Urinary bladder (tissue), 3 donors: ENCODE measurements at regions not wholly inside any gene's neighbourhood (a gene's known extent, or its start where the extent isn't known, plus 50 kb on each side); places are given as distances from the start of the nearest gene placed in this dataset.
"Not testable (repeated sequence)": the region's sequence is repeated elsewhere in the genome, so short reads cannot be mapped to it uniquely, and the experiment has no call there.

Experiments
- DNase-seq: peaks from one replicate; pipeline ENCODE4 v3.0.0-alpha.2; 2015; ENCODE audit errors: extremely low spot score
- H3K27ac ChIP-seq: one replicate; pipeline ENCODE4 v1.5.1; 2013; ENCODE audit warnings: low read depth, mild to moderate bottlenecking, moderate library complexity
- H3K36me3 ChIP-seq: one replicate; pipeline ENCODE4 v1.6.1; 2013; ENCODE audit warnings: mild to moderate bottlenecking, moderate library complexity; ENCODE audit not compliant: insufficient read depth
- H3K4me1 ChIP-seq: one replicate; pipeline ENCODE4 v1.6.1; 2013; ENCODE audit warnings: mild to moderate bottlenecking, moderate library complexity; ENCODE audit not compliant: insufficient read depth
- H3K4me3 ChIP-seq: one replicate; pipeline ENCODE4 v1.5.1; 2013; ENCODE audit warnings: low read depth, low read length
- WGBS: extraction: QIAGEN DNeasy Blood & Tissue Kit; methylation state at CpG from one replicate; pipeline ENCODE4 v1.1.7; 2013; 5-methylcytosine and 5-hydroxymethylcytosine counted together
- donor health status: healthy with polysubstance abuse.
- donor health status: healthy.

GRCh38 chr3:8345398-8345797 lies 156.2 kb upstream of the LMCD1 start:
- no peak for DNase-seq
- no peak overlapping the region for H3K27ac ChIP-seq
- no peak overlapping the region for H3K4me3 ChIP-seq
- no peaks in the 10 kb centered on the region for H3K36me3 ChIP-seq
- H3K4me1 ChIP-seq = no peaks in the 10 kb centered on the region

DNA sequence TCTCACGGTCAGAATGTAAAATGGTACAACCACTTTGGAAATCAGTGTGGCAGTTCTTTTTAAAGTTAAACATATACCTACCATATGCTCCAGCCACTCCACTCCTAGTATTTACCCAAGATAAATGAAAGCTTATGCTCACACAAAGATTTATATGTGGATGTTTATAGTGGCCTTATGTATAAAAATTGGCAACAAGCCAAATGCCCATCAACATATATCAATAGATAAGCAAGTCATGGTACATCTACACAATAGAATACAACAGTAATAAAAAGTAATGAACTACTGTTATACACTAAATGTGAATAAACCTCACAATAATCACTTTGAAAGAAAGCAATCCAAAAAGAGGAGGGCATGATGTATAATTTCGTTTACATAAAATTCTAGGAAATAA lies 153.5 kb upstream of the LMCD1 start:
- DNase-seq = no peak
- Histone ChIP-seq H3K36me3 (no peaks in the 10 kb centered on the region), H3K27ac (no peak overlapping the region), H3K4me3 (no peak overlapping the region), H3K4me1 (no peaks in the 10 kb centered on the region)
- WGBS = 85% methylated on average over 2 of the region's 2 CpGs

- WGBS = 95% methylated on average over 2 of the region's 2 CpGs
- Histone ChIP-seq H3K36me3 (no peaks in the 10 kb centered on the region), H3K4me1 (no peaks in the 10 kb centered on the region), H3K4me3 (no peak overlapping the region), H3K27ac (no peak overlapping the region)
- no peak for DNase-seq
These were observed 149.1 kb upstream of the LMCD1 start for GRCh38 chr3:8352475-8352874.

GRCh38 chr3:8353364-8353763 lies 148.3 kb upstream of the LMCD1 start:
- no peak for DNase-seq
- WGBS = 98% methylated on average over 2 of the region's 2 CpGs
- Histone ChIP-seq H3K4me1 (no peaks in the 10 kb centered on the region), H3K27ac (no peak overlapping the region), H3K36me3 (no peaks in the 10 kb centered on the region), H3K4me3 (no peak overlapping the region)

DNA sequence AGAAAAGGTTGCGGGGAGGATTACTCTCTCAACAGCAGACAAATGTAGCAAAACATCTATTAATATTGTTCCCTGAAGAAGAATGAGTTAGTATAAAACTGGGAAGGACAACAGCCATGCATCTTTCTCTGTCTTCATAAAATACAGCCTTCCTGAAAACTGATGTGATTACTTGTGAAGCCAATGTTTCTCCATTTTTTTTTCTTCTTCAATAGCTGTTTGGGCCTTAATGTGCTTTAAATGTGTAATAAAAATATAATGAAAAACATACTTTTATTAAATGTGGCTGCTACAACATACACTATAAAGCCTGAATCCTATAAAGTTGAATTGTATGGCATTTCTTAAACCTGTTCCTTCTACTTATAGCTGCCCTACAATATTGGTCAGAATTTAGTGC lies 146.3 kb upstream of the LMCD1 start:
- Histone ChIP-seq H3K4me3 (no peak overlapping the region), H3K4me1 (no peaks in the 10 kb centered on the region), H3K36me3 (no peaks in the 10 kb centered on the region), H3K27ac (no peak overlapping the region)
- WGBS = 99% methylated on average over 1 of the region's 1 CpG
- DNase-seq = no peak

GRCh38 chr3:8356066-8356465 lies 145.6 kb upstream of the LMCD1 start:
- not testable (repeated sequence) for DNase-seq, H3K36me3 ChIP-seq, H3K4me3 ChIP-seq, H3K4me1 ChIP-seq, H3K27ac ChIP-seq

DNA sequence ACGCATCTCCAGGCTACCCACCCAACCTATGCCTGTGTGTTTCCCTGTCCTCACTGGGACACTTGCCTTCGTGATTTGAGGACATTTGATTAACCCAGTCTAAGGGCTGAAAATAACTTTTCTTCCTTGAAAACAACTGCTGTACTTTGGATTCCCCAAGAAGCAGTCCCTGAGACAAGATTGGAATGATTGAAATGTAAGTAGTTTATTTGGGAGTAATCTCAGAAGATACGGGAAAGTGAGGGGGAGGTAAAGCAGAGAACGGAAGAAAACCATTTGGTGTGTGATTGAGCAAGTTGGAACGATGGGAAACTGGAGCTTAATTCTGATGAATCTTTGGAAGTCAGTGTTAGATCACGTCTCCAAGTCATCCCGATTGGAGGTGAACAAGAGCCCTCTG lies 143.8 kb upstream of the LMCD1 start:
- H3K4me3 ChIP-seq = no peak overlapping the region
- 50% methylated on average over 7 of the region's 7 CpGs for WGBS
- DNase-seq = no peak
- H3K36me3 ChIP-seq = no peaks in the 10 kb centered on the region
- H3K27ac ChIP-seq = no peak overlapping the region
- no peaks in the 10 kb centered on the region for H3K4me1 ChIP-seq

- WGBS = 94% methylated on average over 1 of the region's 1 CpG
- no peak overlapping the region for H3K4me3 ChIP-seq
- no peaks in the 10 kb centered on the region for H3K36me3 ChIP-seq
- H3K4me1 ChIP-seq = no peaks in the 10 kb centered on the region
- no peak for DNase-seq
- H3K27ac ChIP-seq = no peak overlapping the region
These were observed 142.5 kb upstream of the LMCD1 start for GRCh38 chr3:8359133-8359532.

GRCh38 chr3:8363200-8363599 lies 138.4 kb upstream of the LMCD1 start:
- Histone ChIP-seq H3K4me1 (no peaks in the 10 kb centered on the region), H3K4me3 (no peak overlapping the region), H3K27ac (no peak overlapping the region), H3K36me3 (no peaks in the 10 kb centered on the region)
- DNase-seq = no peak
- WGBS = 95% methylated on average over 1 of the region's 1 CpG

DNA sequence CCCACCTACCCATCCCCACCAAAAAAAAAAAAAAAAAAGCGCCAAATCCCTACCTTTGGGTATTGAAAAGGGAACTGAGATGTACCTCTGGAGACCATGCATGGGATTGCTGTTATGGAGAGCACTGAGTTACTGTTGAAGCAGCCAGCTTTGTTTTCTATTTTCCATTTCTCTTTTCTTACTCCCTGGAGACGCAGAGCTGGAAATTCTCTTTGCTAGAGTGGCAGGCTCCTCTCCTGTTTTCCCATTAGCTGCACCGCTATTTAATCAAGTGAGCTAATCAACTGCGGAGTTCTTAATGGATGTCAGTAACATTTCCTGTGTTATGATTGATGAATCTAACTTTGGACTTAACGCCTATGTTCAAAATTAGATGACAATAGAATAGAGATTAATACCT lies 136.1 kb upstream of the LMCD1 start:
- no peak for DNase-seq
- no peak overlapping the region for H3K27ac ChIP-seq
- no peaks in the 10 kb centered on the region for H3K36me3 ChIP-seq
- H3K4me1 ChIP-seq = no peaks in the 10 kb centered on the region
- no peak overlapping the region for H3K4me3 ChIP-seq
- WGBS = 81% methylated on average over 5 of the region's 5 CpGs

- Histone ChIP-seq H3K27ac (no peak overlapping the region), H3K4me1 (no peaks in the 10 kb centered on the region), H3K4me3 (no peak overlapping the region), H3K36me3 (no peaks in the 10 kb centered on the region)
- no peak for DNase-seq
- 81% methylated on average over 1 of the region's 1 CpG for WGBS
These were observed 135.3 kb upstream of the LMCD1 start for GRCh38 chr3:8366219-8366810.

- no peak for DNase-seq
These were observed 133.0 kb upstream of the LMCD1 start for GRCh38 chr3:8368598-8368997.

GRCh38 chr3:8369638-8370037 lies 132.0 kb upstream of the LMCD1 start:
- DNase-seq = no peak
- WGBS = 84% methylated on average over 1 of the region's 1 CpG
- Histone ChIP-seq H3K4me3 (no peak overlapping the region), H3K36me3 (no peaks in the 10 kb centered on the region), H3K27ac (no peak overlapping the region), H3K4me1 (no peaks in the 10 kb centered on the region)

More at GRCh38 chr3:8368598-8368997, 133.0 kb upstream of the LMCD1 start:
- WGBS = 89% methylated on average over 5 of the region's 5 CpGs
- no peak overlapping the region for H3K4me3 ChIP-seq
- no peaks in the 10 kb centered on the region for H3K36me3 ChIP-seq
- no peak overlapping the region for H3K27ac ChIP-seq
- no peaks in the 10 kb centered on the region for H3K4me1 ChIP-seq

- 45% methylated on average over 2 of the region's 2 CpGs for WGBS
- no peaks in the 10 kb centered on the region for H3K4me1 ChIP-seq
- no peaks in the 10 kb centered on the region for H3K36me3 ChIP-seq
- DNase-seq = no peak
- H3K4me3 ChIP-seq = no peak overlapping the region
- no peak overlapping the region for H3K27ac ChIP-seq
These were observed 130.5 kb upstream of the LMCD1 start for GRCh38 chr3:8371085-8371551.

- Histone ChIP-seq H3K4me3 (no peak overlapping the region), H3K36me3 (no peaks in the 10 kb centered on the region)
- 47% methylated on average over 7 of the region's 7 CpGs for WGBS
These were observed 129.6 kb upstream of the LMCD1 start for GRCh38 chr3:8371960-8372463.

More at GRCh38 chr3:8371960-8372463, 129.6 kb upstream of the LMCD1 start:
- Histone ChIP-seq H3K4me1 (no peaks in the 10 kb centered on the region), H3K27ac (no peak overlapping the region)
- DNase-seq = no peak
